Endometrium (tissue), 2 donors: ENCODE measurements at regions not wholly inside any gene's neighbourhood (a gene's known extent, or its start where the extent isn't known, plus 50 kb on each side); places are given as distances from the start of the nearest gene placed in this dataset.
"Not testable (repeated sequence)": the region's sequence is repeated elsewhere in the genome, so short reads cannot be mapped to it uniquely, and the experiment has no call there.

Experiments
- FAIRE-seq: peaks from 2 replicates; lab custom pipeline; 2012; peaks lifted over from hg19 to GRCh38; lab: Jason Lieb, UNC
- donor health status: control.
- donor health status: control.

DNA sequence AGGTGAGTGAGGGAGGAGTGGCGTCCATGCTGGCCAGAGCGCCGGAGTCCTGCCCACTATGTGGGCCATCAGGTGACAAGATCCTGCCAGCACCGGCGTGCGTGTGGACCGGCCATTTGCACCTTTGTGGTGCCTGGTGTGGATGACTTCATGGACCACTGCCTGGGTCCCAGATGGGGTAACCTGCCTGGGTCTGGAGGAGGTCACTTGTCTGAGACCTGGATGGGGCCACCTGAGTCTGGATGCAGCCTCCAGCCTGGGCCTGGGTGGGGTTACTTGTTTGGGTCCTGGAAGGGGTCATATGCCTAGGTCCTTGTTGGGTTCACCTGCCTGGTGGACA lies 299.6 kb downstream of the NDUFA10 start:
- FAIRE-seq, result no peak

DNA sequence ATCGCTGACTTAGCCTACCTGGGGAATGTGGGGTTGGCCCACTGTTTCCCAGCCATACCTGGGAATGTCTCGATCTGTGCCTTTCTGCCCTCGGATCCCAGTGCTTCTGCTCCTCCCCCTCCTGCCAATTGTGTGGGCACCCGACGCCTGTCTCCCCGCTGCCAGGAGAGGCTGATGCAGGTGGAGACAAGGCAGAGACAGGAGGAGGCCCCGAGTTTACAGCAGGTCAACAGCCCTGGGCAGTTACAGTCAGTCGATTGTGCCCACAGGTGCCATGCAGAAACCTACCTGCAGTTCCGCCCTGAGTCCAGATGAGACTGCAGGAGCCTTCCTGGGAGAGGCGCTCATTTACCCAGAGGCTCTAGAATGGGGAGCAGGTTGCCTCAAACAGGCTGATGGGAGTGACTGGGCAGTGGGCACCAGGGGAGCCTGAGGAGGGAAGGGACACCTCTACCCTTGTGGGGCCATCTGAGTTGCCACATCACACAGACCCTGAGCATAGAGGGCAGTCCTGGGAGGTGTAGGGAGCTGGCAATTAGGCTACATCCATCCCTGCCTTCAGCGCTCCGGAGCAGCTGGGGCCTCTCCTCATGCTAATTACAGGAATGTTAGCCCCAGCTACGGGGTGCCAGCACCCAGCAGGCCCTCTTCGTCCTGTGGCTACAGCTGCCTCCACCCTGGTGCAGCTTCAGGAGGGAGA lies 300.1 kb downstream of the NDUFA10 start:
- FAIRE-seq, result no peak

GRCh38 chr2:239724194-239724849 lies 300.8 kb downstream of the NDUFA10 start:
- FAIRE-seq, result no peak

DNA sequence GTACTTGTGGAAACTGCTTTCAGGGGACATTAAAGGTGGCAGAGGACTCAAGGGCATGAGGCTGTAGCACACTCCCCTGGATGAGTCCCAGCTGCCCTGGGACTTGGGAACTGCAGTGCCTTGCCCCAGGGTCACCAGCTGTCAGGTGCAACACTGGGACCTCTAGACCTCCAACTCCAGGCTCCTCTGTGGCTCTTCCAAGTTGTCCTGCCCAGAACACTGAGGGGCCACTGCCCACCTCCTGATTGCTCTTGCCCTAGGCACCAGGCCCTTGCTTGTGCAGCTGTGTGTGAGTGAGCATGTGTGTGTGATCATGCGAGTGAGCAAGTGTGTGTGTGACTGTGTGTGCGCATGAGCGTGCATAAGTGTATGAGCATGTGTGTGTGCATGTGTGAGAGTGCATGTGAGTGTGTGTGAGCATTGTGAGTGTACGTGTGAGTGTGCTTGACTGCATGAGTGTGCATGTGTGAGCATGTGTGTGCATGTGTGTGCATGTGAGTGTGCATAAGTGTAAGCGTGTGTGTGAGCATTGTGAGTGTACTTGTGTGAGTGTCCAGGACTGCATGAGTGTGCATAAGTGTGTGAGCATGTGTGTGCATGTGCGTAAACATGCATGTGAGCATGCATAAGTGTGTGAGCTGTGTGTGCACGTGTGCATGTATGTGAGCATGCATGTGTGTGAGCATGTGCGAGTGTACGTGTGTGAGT lies 301.5 kb downstream of the NDUFA10 start:
- no peak for FAIRE-seq

- FAIRE-seq, result no peak
Measured at GRCh38 chr2:239722760-239723470, 302.2 kb downstream of the NDUFA10 start.

DNA sequence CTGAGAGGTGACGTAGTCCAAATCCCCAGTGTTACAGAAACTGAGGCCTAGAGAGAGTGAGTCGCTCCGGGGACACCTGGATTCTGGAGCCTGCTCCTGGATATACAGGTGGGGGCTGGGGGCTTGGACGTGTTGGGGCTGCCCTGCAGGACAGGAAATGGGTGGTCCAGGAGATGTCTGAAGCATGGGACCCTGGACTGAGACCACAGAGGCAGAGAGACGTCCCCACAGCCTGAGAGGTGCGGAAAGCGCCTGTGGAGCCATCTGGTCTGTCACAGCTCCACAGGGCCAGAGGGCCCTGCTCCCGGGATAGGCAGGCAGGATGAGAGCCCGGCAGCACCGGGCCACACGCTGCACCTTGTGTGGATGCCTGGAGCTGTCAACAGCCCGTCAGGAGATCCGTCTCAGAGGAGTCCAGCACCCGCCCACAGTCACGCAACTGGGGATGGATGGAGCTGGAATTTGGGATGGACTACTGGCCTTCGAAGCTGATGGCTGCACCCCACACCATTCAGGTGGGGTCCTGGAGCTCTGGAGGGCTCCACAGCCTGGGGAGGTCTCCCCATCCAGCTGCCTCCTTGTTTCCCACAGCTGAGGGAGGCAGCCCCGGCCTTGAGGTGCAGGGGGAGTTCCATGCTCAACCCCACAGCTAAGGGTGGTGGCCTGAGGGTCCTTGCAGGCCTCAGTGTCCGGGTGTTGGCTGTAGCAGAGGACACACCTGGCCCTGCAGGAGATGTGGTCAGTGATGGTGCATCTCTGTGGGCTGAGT lies 303.0 kb downstream of the NDUFA10 start:
- FAIRE-seq, result no peak

DNA sequence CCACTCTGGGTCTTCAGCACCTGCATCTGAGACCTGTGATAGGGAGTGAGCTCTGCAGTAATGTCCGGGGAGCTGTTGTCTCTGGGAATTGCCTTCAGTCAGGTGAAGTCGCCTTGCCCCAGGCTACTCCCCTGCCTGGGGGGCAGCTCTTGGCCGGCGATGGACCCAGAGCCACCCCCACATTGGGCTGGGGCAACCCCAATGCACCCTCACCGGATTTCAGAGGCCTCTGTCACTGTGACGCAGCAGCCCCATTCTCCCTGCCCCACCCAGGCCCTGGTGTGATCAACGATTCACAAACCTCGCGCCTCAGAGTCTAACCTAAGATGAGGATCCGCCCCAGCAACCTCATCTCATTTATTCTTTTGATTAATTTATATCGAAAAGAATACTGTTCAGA lies 303.6 kb downstream of the NDUFA10 start:
- no peak for FAIRE-seq

DNA sequence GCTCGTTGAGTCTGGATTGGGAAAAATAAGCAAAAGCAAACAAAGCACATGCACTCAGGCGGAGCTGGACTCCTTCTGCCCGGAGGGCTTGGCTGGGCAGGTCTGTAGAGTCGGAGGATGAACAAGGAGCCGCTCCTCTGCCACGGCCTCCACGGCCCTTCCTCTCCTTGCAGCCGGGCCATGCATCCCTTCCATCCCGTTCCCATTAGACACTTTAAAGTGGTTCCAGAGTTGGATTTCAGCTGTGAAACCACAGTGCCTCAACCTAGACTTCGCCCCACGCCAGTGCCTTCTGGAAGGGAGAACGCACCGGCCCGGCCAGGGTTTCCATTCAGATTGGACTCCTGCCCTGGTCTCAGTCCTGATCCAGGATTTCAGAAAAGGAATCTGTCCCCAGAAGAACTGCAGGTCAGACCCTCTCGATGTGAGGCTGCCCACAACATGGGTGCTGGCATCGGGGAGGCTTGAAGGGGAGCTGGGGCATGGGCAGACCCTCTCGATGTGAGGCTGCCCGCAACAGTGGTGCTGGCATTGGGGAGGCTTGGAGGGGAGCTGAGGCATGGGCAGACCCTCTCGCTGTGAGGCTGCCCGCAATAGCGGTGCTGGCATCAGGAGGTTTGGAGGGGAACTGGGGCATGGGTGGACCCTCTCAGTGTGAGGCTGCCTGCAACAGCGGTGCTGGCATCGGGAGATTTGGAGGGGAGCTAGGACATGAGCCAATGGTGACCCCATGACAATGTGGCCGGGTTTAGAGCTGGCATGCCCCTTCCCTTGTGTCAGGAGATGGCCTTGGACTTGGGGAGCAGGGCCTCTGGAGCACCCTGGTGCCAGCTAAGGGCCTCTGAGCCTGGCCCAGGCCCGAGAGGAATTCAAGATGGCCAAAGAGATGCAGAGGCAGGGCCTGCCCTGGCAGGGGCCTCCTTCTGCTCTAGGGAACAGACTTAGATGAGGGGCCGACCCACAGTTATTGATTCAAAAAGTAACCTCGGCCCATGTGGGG lies 304.5 kb downstream of the NDUFA10 start:
- FAIRE-seq, result no peak

GRCh38 chr2:239719791-239720360 lies 305.3 kb downstream of the NDUFA10 start:
- no peak for FAIRE-seq

DNA sequence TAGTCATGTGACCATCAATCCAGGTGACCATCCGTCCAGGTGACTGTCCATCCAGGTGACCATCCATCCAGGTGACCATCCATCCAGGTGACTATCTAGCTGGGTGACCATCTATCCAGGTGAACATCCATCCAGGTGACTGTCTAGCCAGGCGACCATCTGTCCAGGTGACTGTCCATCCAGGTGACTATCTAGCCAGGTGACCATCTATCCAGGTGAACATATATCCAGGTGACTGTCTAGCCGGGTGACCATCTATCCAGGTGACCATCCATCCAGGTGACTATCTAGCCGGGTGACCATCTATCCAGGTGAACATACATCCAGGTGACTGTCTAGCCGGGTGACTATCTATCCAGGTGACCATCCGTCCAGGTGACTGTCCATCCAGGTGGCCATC lies 306.2 kb downstream of the NDUFA10 start:
- FAIRE-seq, result not testable (repeated sequence)

- no peak for FAIRE-seq
Measured at GRCh38 chr2:239717706-239718105, 307.4 kb downstream of the NDUFA10 start.

- no peak for FAIRE-seq
Measured at GRCh38 chr2:239717319-239717675, 307.8 kb downstream of the NDUFA10 start.

- peak; percentile 87 for FAIRE-seq
Measured at GRCh38 chr2:239716536-239717318, 308.4 kb downstream of the NDUFA10 start.

- no peak for FAIRE-seq
Measured at GRCh38 chr2:239716009-239716408, 309.1 kb downstream of the NDUFA10 start.

- no peak for FAIRE-seq
Measured at GRCh38 chr2:239715606-239716005, 309.5 kb downstream of the NDUFA10 start.

DNA sequence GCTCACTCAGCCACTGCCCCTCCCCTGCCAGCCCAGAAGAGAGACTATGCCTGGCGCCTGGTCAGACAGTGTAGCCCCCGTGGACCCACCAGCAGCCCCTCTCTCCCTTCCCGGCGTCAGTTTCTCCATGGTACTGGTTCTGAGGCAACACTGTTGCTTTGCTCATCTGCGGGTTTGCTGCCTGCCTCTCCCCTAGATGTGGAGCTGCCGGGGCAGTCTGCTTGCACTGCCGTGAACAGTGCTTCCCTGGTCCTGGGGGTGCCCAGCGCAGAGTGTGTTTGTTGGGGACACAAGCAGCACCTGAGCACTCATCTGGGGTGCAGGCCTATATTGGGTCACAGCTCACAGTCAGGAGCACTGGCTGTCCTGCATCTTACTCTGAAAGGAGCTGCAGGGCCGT lies 309.9 kb downstream of the NDUFA10 start:
- FAIRE-seq, result no peak

DNA sequence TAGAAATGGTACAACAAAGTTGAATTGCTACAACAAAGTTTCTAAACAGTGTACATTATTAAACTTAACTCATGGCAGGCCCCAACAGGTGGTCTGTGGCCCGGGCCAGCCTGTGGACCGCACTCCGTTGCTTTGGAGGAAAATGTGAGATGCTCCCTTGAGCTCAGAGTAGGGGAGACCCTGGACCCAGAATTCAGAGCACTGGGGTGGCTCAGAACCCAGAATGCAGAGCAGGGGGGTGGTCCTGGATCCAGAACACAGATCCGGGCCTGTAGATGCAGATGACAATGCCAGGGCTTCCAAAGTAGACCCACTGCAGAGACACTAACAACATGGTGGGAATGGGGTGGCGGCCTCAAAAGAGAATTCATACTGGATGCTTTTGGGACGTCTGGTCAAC lies 311.0 kb downstream of the NDUFA10 start:
- FAIRE-seq, result no peak

DNA sequence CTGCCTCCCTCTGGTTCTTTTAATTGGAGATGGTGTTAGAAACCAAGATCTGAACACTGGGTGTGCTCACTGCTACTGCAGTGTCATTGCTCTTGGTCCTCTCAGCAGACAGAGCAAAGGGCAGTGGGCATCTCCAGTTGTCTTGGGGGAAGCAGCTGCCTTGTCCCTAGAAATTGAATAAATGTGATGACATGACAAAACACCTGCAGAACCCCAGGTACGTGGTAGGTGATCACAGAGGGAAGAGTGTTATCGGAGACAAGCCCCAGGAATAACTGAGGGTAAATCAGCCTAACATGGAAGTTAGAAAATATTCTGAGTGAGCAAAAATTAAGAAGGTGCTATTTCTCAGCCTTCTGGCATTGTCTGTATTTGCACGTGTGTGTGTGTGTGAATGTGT lies 311.9 kb upstream of the HDAC4 start:
- no peak for FAIRE-seq

- no peak for FAIRE-seq
Measured at GRCh38 chr2:239711911-239712570, 311.2 kb upstream of the HDAC4 start.
